GM04503 (cell line): ENCODE measurements at regions not wholly inside any gene's neighbourhood (a gene's known extent, or its start where the extent isn't known, plus 50 kb on each side); places are given as distances from the start of the nearest gene placed in this dataset.

Experiments
- DNase-seq: peaks from one replicate; pipeline ENCODE4 v3.0.0-alpha.2; 2012; ENCODE audit warnings: low read depth

GRCh38 chr3:188940573-188940932 lies 231.2 kb upstream of the TPRG1 start:
- DNase-seq, result no peak

DNA sequence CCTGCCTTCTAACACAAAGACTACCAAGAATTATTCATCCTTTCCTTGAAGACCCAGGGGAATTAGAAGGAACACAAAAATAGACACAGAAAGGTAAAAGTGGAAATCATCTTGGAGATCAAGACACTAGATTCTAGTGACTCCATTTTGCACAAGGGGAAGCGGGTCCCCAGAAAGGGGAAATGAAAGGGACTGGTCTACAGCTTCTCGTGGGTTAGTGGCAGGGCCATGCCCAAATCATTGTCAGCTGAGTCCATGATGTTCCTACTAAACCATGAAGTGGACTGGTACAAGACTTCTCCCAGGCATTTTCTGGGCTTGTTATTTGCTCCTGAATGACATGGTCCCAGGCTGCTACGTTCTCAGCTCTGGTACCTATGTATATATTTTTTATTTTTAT lies 230.7 kb upstream of the TPRG1 start:
- DNase-seq, result no peak

GRCh38 chr3:188942191-188942590 lies 229.6 kb upstream of the TPRG1 start:
- DNase-seq, result no peak

- DNase-seq, result no peak
Observed at GRCh38 chr3:188943591-188943990, 228.2 kb upstream of the TPRG1 start.

DNA sequence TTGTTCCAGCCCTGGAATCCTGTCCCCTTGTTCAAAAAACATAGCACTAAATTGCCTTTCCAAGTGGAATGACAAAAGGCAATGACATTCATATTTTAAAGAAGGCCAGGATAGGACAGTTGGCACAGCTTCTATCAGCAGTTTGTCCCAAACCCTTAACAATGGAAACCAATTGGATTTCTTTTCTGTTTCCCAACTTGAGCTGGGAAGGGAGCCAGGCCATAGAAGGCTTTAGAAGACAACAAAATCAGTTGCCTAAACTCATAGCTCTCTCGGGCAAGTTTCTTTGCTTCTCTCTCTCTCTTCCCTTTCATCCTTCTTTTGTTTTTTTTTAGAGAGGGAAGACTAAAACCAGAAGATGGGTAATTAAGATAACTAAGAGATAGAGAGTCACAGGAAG lies 227.7 kb upstream of the TPRG1 start:
- no peak for DNase-seq

DNA sequence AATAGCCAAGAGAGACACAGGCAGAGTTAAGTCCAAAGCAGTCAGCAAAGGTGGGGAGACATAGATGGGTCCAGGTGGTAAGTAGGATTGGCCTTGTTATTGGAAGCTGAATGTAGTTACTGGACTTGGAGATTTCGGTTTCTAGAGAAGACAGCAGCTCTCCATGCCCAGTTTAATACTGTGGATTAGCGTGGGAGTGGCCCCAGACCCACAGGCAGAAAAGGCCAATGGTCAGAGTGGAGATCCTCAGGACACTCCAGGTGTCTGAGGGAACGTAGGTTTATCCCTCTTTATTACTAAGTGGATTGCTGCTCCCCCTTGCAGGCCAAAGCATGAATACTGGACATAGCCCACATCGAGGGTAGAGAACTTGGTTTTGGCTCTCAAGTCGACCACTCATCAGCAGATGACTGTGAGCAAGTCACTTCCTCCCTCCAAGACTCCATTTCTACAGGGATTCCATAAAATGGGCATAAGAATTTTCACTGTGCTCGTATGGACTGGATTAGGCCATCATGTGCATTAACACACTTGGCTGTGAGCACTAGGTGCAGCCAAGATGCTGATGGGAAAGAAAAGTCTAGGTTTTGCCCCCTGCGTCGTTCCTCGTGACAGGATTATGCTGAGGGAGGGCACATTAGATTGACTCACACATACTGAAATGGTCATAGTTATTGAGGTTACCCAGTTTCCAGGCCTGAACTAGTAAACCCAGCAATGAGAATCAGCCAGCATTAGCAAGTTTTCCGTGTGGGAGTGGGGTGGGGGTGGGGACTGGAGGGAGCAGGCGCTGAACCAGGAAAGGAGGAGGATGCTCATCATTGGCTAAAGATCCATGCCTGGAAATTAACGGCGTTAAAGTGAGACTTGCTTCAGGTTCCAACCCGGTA lies 225.2 kb upstream of the TPRG1 start:
- no peak for DNase-seq

GRCh38 chr3:188947401-188948280 lies 224.1 kb upstream of the TPRG1 start:
- DNase-seq, result peak; percentile 84

GRCh38 chr3:188948281-188948996 lies 223.3 kb upstream of the TPRG1 start:
- no peak for DNase-seq

DNA sequence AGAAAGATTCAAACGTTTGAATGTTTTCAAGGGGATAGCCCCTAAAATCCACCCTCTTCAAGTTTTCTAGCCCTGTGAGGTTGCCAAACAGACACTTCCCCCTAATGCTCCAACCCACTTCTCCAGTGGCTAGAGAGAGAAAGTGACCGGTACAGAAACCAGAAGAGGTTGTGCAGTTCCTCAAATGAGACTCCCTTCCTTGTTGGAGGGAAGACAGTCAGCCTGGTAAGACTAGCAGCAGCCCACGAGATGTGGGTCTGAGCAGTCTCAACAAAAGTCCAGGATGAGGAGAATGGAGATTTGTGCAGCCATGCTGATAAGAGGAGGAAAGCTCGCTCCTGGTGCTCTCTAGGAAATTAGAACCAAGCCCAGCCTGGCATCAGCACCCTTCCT lies 222.8 kb upstream of the TPRG1 start:
- no peak for DNase-seq

- DNase-seq, result no peak
Observed at GRCh38 chr3:188949456-188949855, 222.3 kb upstream of the TPRG1 start.

GRCh38 chr3:188949996-188950395 lies 221.8 kb upstream of the TPRG1 start:
- no peak for DNase-seq

DNA sequence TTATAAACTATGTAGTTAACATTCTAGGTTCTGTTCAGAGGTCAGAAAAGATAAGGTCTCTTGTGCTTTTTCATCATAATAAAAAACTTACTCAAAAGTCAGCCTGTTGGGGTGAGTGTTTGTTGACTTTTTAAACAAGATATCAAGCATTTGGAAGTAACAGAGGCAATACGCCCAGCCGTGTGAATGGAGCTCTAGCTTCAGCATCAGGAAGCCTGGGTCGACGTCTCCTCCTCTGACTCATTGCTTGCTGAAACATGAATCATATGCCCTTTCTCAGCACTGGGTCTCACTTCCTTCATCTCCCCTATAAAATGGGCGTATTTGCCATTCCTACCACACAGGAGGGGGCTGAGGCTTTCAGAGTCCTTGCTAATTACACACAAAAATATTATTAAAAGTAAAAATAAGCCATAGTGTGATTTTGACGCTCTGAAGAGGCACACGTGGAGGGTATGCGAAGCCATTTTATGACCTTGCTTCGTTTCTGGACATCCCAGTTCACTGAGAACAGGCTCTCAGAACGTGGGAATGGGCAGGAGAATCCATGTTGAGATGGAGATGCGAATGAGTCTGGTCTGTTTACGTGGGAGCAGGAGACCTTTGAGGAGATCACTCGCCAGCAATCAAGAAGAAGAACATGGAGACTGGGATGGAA lies 220.8 kb upstream of the TPRG1 start:
- DNase-seq, result peak; percentile 89

GRCh38 chr3:188951734-188952133 lies 220.0 kb upstream of the TPRG1 start:
- no peak for DNase-seq

DNA sequence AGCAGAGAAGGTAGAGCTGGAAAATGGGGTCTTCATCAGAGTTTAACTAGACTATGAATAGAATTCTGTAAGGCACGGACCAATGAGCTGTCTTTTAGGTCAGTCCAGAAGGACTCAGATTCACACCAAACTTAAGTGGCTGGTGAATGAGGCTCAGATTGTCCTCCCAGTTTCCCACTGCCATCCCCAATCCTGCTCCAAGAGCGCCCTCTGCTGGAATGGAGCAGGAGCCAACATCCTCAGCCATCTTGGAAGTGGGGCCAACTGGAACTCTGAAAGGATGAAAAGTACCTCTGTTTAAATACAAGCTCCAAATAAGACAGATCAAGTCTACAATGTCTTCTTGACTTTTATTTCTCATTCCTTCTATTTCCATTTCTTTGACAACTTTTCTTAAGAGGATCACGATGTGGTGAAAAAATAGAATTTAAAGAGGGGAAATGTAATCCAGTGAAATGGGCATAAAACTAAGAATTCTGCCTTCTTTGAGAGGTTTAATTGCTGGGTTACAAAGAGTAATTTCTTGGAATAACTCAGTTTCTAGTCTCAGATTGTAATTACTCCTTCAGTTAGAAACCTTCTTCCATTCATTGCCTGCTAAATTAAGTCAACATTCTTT lies 217.1 kb upstream of the TPRG1 start:
- no peak for DNase-seq

GRCh38 chr3:188955919-188956318 lies 215.9 kb upstream of the TPRG1 start:
- DNase-seq, result no peak

DNA sequence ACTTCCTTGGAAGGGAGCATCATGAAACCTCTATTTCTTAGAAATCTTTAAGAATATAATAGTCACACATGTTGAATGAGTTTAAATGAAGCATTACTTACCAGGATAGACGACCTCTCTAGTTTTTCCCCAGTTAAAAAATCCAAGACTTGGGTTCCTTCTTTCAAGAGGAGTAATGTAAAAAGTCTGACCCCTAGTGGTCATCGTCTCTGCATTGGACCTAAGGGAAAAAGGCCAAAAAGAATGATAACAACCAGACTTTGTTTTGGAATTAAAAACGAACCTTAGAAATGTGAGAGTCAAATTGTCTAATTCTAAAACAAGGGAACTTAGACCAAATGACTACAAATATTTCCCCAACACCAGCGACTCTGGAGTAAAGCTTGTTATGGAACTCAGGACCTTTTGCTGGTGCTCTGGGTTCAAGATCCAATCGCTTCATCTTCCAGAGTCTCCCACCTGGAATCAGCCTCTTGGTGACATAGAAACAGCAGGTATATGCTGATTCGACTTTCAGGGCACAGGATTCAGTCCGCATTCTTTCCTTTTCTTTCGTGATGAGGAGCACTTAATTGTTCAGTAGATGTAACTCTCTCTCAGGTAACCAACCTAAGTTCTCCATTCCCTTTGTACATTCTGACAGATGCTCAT lies 214.8 kb upstream of the TPRG1 start:
- no peak for DNase-seq

DNA sequence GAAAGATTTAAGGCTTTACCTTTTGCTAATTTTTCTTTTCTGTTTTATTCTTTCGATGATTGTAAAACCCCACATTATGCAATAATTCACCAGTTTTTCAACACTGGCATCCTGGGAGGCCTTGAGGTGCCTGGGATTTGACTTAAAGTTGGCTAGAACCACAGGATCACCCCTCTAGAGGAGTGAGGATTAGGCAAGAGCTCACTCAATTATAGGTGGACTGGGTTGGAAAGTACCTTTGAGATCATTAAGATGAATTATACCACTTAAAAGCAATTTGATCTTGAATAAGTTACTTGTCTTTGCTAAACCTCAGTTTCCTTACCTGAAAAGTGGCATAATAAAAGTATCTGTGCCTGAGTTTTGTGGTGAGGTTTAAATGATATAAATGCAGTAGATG lies 212.8 kb upstream of the TPRG1 start:
- no peak for DNase-seq

DNA sequence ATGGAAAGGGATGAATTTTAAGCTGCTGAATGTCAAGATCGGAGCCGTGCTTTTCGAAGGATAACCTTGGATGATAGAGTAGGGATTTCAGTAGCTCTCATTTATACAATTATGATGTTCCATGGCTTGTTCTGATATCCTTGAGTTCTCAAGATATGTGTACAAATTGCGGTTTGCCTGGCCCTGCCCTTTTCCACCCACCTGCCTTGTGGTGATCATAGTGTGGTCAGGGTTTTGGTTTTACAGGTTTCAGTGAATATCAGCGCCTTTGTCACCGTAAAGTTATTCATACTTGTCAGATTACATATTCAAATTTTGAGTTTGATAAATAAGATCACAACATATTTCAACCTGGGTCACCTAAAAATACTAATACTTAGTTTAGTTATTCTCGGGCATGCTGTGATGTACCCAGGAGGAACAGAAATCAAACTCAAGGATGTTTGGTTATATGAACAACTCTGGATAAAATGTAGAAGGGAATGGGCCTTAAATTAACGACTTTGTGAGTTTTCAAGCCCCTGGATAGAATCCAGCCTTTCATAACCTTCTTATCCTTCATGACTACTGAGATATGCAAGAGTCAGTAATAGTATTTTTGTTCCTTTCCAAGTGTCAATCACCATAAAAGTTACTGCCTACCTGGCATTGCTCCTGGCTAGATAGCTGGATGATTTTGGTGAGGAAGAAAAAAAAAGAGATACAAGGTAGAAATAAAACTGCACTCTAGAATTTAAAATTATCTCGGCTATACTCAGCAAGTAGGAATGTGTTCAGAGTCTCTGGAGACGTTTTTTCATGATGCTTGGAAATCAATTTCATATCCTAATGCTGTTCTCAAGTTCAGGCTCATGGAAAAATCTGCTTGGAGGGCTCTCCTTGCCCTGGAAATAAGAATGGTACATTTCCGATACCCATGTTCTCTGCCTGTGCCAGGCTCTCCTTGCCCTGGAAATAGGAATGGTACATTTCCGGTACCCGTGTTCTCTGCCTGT lies 209.2 kb upstream of the TPRG1 start:
- DNase-seq, result no peak

GRCh38 chr3:188964957-188965356 lies 206.8 kb upstream of the TPRG1 start:
- DNase-seq, result no peak

GRCh38 chr3:188972310-188972709 lies 199.5 kb upstream of the TPRG1 start:
- no peak for DNase-seq
